GM21529 (cell line): ENCODE measurements at regions not wholly inside any gene's neighbourhood (a gene's known extent, or its start where the extent isn't known, plus 50 kb on each side); places are given as distances from the start of the nearest gene placed in this dataset.

ENCODE experiments used
- ATAC-seq: cut with Tn5 transposase; IDR thresholded peaks from one replicate; pipeline ENCODE4 v1.9.1; 2021; ENCODE audit not compliant: unreplicated experiment

DNA sequence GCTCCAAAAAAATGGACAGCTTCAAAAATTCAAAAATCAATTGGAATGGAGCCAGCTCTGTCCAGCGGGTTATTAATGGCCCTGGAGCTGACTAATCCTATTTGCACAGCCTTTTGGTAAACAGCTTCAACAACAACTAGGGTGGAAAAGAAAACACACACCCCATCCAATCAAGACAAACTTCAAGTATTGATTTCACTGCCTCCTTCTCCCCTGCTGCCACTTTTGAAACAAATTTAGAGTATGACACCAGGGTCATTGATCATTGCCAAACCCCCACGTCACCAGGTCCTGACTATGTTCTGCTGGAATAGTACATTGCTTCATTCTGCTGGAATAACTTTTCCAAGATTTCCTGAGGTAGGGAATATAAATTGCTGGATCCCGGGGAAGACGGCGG is 56.8 kb upstream of the GTF3A start:
- no peak for ATAC-seq

DNA sequence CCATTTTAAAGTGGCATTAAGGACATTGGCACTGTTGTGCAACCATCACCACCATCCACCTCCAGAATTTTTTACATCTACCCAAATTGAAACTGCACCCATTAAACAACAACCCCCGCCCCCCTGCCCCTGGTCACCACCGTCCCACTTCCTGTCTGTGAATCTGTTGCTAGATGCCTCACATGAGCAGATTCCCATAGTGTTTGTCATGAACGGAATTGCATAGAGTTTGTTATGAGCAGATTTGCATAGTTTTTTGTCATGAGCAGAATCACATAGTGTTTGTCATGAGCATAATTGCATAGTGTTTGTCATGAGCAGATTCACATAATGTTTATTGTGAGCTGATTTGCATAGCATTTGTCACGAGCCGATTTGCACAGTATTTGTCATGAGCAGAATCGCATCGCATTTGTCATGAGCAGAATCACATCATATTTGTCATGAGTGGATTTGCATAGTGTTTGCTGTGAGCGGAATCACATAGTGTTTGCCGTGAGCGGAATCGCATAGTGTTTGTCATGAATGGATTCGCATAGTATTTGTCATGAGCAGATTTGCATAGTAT is 54.0 kb upstream of the GTF3A start:
- ATAC-seq = no peak

DNA sequence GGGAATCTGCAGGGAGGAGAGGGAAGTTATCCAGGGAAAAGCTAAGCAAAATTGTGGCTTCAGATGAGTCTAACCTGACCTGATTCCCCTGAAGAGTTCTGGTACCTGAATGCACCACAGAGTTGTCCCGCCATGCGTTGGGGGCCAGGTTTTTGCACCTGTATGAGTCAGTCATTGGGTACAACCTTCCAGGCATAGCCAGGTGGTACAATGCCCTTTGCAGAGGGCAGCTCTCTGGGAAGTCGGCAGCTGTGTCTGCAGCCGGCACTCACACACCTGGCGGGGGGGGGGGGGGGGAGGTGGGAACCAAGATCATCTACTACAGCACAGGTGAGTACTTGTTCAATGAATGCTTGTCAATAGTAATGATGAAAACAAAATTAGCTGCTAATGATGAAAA is 52.5 kb upstream of the GTF3A start:
- no peak for ATAC-seq

DNA sequence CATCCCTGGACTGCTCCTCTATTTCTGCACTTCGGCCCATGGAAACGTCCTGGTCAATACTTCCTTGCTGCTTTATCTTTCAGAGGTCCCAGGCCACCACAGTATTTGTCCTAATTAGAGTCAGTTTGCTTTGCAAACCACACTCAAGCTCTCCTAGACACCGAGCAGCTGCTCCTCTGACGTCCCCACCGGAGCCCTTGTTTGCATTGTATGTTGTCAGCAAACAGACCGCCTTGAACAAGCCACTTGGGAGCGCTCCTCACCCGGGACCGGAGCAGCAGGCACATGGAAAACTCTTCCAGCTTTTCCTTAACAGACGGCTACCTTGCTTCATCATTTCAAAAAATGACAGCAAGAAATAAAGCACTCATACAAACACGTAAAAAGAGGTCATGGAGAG is 51.5 kb upstream of the GTF3A start:
- no peak for ATAC-seq

DNA sequence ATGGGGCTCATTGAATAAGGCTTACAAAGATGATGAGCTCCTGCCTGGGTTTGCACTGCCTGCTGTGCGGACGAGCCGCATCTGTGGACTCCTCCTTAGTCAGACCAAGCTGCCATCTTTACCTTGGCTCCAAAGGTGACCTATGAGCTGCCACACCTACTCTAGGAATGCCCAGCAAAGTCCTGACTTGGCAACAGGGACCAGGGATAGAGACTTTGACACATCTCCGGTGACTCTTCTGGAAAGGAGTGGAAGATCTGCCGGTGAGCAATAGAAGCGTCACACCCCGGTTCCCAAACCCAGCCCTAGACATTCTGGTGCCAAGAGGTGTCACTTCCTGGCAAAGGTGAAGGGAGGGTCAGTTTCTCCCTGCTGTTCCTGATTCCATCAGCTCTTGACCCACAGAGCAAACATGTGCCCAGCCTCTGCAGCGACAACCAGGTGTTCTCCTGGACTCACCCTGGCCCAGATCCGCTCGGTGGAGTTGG is 50.2 kb upstream of the GTF3A start:
- no peak for ATAC-seq
